SW 1271 (cell line): ENCODE measurements at regions not wholly inside any gene's neighbourhood (a gene's known extent, or its start where the extent isn't known, plus 50 kb on each side); places are given as distances from the start of the nearest gene placed in this dataset.

ENCODE experiments used
- DNase-seq, 2 experiments: peaks; one replicate each; lab custom pipeline; 2025; lab: John Stamatoyannopoulos, UW

- peak in 1 of 2 experiments; percentile 26 for DNase-seq
Measured at GRCh38 chr11:11078344-11079086, 220.7 kb upstream of the ZBED5 start.

DNA sequence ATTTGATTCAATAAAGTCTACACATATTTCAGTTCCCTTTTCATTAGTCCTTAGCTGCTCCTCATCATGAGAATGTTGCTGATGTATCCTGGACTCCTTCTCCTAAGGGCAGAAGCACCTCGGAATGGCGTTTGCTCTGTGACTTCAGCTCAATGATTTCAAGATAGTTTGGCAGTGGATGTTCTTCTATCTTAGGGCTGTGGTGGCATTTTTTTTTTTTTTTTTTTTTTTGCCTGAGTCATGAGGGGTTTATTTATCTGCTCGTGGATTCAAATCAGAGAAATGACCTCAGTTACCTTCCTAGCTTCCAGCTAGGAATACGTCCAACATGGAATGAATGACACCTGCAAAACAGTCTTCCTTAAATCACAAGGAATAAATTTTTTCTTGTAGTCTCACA, 220.0 kb upstream of the ZBED5 start:
- DNase-seq: no peak

DNA sequence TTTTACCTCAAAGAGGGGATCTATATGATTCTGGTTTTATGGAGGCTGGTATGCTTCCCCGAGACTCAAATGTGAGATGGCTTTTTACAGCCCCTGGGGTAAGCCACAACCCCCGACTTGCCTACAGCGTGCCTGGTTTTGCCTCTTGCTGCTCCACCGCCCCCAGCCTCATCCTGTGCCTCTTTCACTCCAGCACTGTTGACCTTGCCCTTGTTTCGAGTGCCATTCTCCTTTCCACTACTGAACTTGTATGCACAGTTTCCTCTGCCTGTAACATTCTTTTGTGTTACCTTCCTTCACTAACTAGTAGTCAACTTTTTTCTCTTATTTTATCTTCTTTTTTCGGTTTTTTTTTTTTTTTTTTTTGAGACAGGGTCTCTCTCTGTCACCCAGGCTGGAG, 219.0 kb upstream of the ZBED5 start:
- no peak for DNase-seq

- no peak for DNase-seq
Measured at GRCh38 chr11:11076276-11076675, 218.4 kb upstream of the ZBED5 start.

DNA sequence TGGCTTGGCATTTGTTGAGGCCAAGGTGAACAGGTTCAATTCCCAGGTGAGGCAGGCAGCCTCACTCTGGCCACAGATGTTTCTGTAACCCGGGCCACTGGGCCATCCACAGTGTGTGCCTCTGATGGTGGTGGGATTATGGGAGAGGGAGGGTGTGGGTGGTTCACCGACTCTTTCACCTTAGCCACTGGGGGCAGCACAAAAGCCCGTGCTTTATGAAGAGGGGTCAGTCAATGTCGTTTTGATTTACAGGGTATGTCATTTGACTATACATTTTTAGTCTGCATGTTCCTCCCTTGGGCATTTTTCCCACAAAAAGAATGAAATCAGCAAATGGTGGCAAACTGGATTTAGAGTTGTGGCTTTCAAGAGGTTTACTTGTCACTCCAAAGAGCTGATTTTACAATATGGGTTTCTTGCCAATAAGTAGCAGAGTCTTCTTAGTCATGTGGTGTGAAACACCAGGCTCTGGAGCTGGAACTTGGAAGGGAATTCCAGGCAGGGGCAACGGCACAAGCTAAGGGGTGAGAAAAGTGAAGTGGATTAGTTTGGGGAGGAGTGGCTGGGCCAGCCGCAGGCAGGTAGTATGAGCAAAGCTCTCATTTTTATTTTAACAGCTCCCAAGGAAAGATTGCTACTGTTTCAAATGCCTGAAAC, 217.8 kb upstream of the ZBED5 start:
- DNase-seq: no peak

DNA sequence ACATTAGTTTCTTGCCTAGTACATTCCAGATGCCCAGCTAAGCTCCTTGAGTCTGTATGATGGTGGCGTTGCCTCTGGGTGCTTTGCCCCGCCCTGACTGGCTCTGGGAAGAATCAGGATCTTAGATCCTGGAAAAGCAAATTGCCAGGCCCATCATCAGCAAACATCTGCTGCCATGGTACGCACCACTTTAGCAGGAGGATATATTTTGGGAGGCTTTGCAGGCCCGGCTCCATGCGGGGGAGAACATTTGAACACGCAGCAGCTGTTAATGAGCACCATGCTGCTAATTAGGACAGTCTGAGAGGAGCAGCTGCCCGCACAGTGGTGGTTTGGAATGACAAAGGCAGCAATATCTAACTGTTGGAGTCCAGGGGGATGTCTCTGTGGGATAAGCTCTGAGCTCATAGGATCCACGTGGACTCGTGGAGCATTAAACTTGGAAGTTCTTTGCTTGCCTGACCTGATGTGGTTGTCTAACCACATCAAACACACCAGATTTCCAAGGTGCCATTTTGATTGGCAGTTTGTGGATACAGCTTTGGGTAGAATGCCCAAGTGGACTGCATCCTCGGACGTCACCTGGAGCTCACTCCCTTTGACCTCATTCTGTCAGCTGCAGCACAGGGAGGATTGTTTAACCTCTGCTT, 217.0 kb upstream of the ZBED5 start:
- no peak for DNase-seq

- no peak for DNase-seq
Measured at GRCh38 chr11:11073996-11074395, 216.1 kb upstream of the ZBED5 start.

DNA sequence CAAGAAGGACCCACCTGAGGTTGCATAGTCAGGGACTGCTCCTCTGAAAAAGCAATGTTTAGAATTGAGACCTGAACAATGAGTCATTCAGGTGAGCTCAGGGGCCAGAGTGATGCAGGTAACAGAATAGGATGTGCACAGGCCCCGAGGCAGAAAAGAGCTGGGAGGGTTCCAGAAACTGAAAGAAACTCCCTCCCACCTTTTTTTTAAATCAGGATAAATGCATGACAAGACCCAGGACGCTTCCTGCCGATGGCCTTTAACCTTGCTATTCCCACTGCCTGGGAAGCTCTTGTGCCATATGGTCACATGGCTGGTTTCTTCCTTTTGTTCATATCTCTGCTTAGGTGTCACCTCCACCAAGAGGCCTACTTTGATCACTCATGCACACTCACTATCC, 214.2 kb upstream of the ZBED5 start:
- no peak for DNase-seq

DNA sequence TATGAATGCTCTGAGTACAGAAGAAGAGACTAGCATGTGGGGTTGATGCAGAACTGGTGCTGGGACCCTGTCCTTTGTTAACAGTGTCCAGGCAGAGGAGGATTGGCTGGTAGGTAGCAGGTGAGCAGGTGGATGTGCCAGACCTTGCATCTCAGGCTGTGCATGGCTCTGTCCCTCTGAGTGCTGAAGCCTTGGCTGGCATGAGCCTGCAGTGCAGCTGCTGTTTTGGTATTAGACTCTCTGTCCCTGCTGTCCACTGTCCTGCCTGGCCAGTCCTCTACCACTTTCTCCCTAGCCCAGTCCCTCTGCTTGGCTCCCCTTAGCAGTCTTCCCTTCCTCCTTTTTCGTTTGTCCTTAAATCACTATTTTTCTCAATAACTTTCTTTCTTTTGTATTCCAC, 213.6 kb upstream of the ZBED5 start:
- DNase-seq: no peak

DNA sequence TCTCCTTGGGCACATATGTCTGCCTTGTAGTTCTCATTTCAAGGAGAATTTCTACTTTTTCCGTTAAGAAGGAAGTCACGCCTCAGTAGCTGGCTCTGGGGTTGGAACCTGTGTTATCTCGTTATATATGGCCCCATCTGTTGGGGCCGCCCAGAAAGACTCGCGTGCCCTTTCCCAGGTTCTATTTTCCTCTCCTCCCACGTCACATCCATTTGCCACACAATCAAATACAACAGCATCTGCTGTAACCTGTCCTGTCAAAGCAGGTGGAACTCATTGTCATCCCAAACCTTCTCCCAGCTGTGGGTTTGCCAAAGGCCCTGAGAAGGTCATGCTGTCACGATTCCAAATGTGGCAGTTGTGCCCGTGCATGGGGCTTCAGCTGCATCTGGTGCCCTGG, 213.1 kb upstream of the ZBED5 start:
- DNase-seq: no peak

DNA sequence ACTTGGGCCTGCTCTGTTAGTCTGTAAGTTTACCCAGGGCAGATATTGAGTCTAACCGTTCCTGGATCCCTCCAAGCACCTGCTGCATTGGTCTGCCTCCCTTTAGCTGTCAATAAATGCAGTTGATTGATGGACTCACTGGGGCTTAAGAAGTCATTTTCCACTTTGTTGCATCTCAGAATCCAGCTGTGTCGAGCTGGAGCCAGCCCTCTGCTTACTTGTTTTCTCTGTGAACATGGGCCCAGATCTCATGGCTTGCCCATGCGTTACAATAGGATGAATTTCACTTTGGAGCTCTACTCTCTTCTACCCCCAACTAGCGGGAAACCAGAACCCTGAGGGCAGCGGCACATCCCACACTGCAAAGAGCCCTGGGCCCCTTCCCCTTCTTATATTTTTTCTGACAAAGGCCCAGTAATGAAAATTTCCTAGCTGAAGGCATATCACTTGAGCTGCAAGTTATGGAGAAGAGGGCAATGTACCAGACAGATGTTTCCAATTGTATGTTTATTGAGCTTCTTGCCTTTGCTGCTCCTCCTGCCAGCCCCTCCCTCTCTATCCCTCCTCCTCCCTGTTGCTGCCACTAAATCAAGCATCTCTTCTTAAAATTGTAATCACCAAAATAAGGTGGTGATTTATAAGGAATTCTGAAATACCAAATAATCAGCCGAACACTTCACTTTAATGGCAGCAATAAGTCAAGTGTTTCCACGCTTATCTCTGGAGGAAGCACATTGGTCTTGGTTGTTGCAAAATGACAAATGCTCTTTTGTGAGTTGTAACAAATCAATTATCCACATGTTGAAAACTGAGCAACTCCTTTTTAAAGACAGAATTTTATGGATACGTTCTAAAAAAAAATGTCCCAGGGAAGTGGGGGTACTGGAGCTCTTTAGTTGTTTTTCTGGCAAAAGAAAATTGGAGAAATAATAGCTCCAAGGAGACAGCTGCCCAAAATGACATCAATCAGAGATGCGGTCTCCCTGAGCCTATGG, 212.3 kb upstream of the ZBED5 start:
- DNase-seq: no peak

- no peak for DNase-seq
Measured at GRCh38 chr11:11068113-11068512, 210.3 kb upstream of the ZBED5 start.

DNA sequence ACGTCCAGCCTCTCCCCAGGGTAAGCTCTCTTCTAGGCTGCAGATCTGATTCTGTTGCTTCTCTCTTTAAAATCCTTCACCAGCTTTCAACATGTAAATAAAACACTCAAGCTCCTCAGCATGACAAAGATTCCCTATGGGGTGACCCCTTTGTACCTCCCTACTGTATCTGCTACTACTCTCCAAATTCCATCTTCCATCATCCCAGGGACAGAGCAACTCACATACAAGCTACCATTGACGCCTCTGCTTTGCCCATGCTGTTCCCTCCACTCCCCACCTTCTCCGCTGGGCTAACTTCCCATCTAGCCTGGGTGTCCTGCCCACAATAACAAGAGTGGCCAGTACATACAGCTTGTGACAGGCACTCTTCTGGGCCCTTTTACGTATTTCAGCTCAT, 207.5 kb upstream of the ZBED5 start:
- DNase-seq: no peak

DNA sequence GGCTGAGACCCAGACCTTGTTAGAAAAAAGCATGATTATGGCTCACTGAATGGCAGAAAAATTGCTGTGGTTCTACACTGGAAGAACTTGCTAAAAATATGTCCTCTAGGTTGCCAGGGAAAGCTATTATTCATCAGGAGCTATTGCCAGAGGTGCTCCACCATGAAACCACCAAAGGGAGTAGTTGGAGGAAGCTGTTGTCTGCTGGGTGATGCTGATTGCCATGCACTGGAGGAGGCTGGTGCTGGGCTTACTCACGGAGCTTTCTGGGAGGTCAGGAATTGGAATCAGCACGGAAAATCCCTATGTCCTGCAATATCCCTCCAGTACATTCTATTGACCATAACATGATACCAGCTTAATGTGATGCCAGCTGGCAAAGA, 199.6 kb upstream of the ZBED5 start:
- no peak for DNase-seq

DNA sequence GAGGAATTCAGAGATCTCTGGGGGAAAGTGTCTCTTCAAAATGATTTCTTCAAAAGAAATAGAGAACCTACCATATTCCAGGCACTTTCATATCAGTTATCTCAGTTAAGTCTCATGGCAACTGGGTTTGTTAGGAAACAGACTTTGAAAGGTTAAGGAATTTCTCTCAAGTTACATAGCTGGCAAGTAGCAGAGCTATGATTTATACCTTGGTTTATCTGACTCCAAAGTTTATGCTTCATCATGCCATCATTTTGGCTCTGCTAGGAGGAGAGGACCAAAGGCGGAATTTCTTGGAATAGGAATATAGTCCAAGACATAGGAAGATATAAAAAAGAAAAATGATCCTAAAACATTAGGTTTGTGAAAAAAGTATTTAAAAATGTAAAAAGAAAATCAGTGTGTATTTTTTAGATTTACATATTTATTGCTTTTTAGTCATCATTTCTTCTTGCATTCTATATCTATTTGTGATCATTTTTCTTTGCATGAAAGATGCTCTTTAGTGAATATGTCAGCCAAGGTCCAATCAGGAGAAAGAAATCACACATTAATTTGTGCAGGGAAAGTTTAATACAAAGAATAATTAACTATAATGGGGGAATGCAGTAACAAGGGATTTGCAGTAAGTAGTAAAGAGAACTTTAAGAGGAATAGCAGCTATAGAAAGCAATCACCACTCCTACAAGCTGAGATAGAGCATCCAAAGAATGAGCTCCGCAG, 199.1 kb upstream of the ZBED5 start:
- no peak for DNase-seq

- DNase-seq: no peak
Measured at GRCh38 chr11:11056316-11056715, 198.5 kb upstream of the ZBED5 start.

- DNase-seq: no peak
Measured at GRCh38 chr11:11047851-11048610, 190.2 kb upstream of the ZBED5 start.

GRCh38 chr11:11046781-11047180, 188.9 kb upstream of the ZBED5 start:
- no peak for DNase-seq

GRCh38 chr11:11045156-11045930, 187.5 kb upstream of the ZBED5 start:
- DNase-seq: no peak
